ENCODE measurements at regions not wholly inside any gene's neighbourhood (a gene's known extent, or its start where the extent isn't known, plus 50 kb on each side); places are given as distances from the start of the nearest gene placed in this dataset.
"Not testable (repeated sequence)": the region's sequence is repeated elsewhere in the genome, so short reads cannot be mapped to it uniquely, and the experiment has no call there.

DNA sequence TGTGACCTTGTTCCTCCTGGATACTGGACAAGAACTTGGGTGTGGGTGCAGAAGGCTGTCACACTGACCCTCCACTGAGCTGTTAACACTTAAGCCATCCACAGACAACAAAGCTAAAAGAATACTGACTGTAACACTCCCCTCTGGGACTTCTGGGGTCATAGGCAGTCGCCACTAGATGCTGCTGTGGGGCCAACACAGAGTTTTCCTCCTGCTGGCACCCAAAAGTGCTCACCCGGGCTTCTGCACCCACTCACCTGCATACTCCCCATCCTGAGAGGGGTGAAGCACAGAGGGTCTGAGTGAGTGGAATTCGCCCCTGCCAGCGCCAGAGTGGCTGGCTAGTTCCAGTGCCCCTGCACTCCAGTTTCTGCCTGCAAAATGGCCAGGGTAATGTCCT is 422.4 kb upstream of the LMO3 start:
- Histone ChIP-seq H3K4me1 (ENCODE audit: control insufficient read depth in 2 of 2, insufficient read depth in 2 of 2, low read length in 2 of 2) (no peaks in the 10 kb centered on the region), H3K4me2 (replicated peaks; ENCODE audit: low read depth, low read length, poor library complexity, severe bottlenecking) (no peak overlapping the region), H3K27me3 (replicated peaks in 1 of 4; ENCODE audit: control extremely low read depth in 1 of 4, control insufficient read depth in 3 of 4, insufficient read depth in 4 of 4, low read length in 3 of 4) (no peaks in the 10 kb centered on the region), H3K4me3 (ENCODE audit: control extremely low read depth in 1 of 5, extremely low read depth in 1 of 5, insufficient read depth in 1 of 5, low read depth in 2 of 5, low read length in 4 of 5) (no peak overlapping the region), H3K9ac (ENCODE audit: low read length) (no peak overlapping the region), H3K79me2 (ENCODE audit: control insufficient read depth, insufficient read depth, low read length) (no peaks in the 10 kb centered on the region), H3K27ac (ENCODE audit: low read length in 2 of 2) (no peak overlapping the region), H2AFZ (ENCODE audit: insufficient read depth, low read depth, low read length, poor library complexity, severe bottlenecking) (no peak overlapping the region), H3K36me3 (replicated peaks in 1 of 2; ENCODE audit: control extremely low read depth in 1 of 2, control insufficient read depth in 1 of 2, extremely low read depth in 1 of 2, insufficient read depth in 2 of 2, low read length in 1 of 2) (no peaks in the 10 kb centered on the region), H3K9me3 (ENCODE audit: control extremely low read depth in 1 of 3, control insufficient read depth in 2 of 3, insufficient read depth in 1 of 3, low read length in 2 of 3) (peaks cover 0 to 2% (median 0%) of the 10 kb centered on the region in 3 donors), H4K20me1 (ENCODE audit: control insufficient read depth, insufficient read depth, low read length, poor library complexity, severe bottlenecking) (no peaks in the 10 kb centered on the region)
- 100% methylated on average over 2 of the region's 4 CpGs for WGBS (ENCODE audit: insufficient coverage)
- Mint-ChIP-seq H3K4me3 (no peak overlapping the region), H3K4me1 (no peaks in the 10 kb centered on the region), H3K27ac (no peak overlapping the region), H3K9me3 (ENCODE audit: insufficient read depth) (peaks cover 2% of the 10 kb centered on the region), H3K27me3 (no peaks in the 10 kb centered on the region)
- DNase-seq: no peak
- no peak for TF ChIP-seq EZH2 (IDR thresholded peaks at IDR 0.05; ENCODE audit: borderline replicate concordance, insufficient read depth, low read depth, low read length, poor library complexity, severe bottlenecking)
- TF ChIP-seq, protein P1, sequence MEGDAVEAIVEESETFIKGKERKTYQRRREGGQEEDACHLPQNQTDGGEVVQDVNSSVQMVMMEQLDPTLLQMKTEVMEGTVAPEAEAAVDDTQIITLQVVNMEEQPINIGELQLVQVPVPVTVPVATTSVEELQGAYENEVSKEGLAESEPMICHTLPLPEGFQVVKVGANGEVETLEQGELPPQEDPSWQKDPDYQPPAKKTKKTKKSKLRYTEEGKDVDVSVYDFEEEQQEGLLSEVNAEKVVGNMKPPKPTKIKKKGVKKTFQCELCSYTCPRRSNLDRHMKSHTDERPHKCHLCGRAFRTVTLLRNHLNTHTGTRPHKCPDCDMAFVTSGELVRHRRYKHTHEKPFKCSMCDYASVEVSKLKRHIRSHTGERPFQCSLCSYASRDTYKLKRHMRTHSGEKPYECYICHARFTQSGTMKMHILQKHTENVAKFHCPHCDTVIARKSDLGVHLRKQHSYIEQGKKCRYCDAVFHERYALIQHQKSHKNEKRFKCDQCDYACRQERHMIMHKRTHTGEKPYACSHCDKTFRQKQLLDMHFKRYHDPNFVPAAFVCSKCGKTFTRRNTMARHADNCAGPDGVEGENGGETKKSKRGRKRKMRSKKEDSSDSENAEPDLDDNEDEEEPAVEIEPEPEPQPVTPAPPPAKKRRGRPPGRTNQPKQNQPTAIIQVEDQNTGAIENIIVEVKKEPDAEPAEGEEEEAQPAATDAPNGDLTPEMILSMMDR (IDR thresholded peaks at IDR 0.05): no peak
- CTCF ChIA-PET: no interaction called here
- no peak for ATAC-seq (ENCODE audit: low read depth)
- intact Hi-C loops (cut with micrococcal nuclease): no loop called here
- POLR2A ChIA-PET: no interaction called here

DNA sequence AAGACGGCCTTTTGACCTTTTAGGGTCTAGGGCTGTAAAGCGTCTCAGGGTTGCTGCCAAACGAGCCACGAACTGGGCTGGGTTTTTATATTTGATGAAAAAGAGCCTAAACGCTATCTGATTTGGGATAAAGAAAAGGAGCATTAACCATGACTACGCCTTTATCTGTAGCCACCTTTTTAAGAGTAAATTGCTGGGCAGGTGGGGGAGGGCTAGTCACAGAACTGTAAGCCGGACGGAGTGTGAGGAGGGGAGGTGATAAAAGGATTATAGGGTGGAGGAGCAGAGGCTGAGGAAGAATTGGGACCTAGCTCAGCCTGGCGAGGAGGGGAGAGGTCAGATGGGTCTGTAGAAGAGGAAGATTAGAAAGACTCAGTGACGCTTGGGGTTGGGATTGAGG is 419.5 kb upstream of the LMO3 start:
- H3K4me3 ChIP-seq (ENCODE audit: control extremely low read depth in 1 of 5, extremely low read depth in 1 of 5, insufficient read depth in 1 of 5, low read depth in 2 of 5, low read length in 4 of 5); ATAC-seq (ENCODE audit: low read depth); H3K27ac Mint-ChIP-seq; H3K36me3 ChIP-seq (replicated peaks in 1 of 2; ENCODE audit: control extremely low read depth in 1 of 2, control insufficient read depth in 1 of 2, extremely low read depth in 1 of 2, insufficient read depth in 2 of 2, low read length in 1 of 2); intact Hi-C loops (cut with micrococcal nuclease); H3K27ac ChIP-seq (ENCODE audit: low read length in 2 of 2); H3K79me2 ChIP-seq (ENCODE audit: control insufficient read depth, insufficient read depth, low read length); H3K4me1 ChIP-seq (ENCODE audit: control insufficient read depth in 2 of 2, insufficient read depth in 2 of 2, low read length in 2 of 2); H2AFZ ChIP-seq (ENCODE audit: insufficient read depth, low read depth, low read length, poor library complexity, severe bottlenecking); H3K9me3 ChIP-seq (ENCODE audit: control extremely low read depth in 1 of 3, control insufficient read depth in 2 of 3, insufficient read depth in 1 of 3, low read length in 2 of 3); CTCF ChIA-PET; H3K4me3 Mint-ChIP-seq; H4K20me1 ChIP-seq (ENCODE audit: control insufficient read depth, insufficient read depth, low read length, poor library complexity, severe bottlenecking); H3K27me3 Mint-ChIP-seq; H3K27me3 ChIP-seq (replicated peaks in 1 of 4; ENCODE audit: control extremely low read depth in 1 of 4, control insufficient read depth in 3 of 4, insufficient read depth in 4 of 4, low read length in 3 of 4); H3K9ac ChIP-seq (ENCODE audit: low read length); DNase-seq; H3K4me1 Mint-ChIP-seq; POLR2A ChIA-PET; H3K4me2 ChIP-seq (replicated peaks; ENCODE audit: low read depth, low read length, poor library complexity, severe bottlenecking); H3K9me3 Mint-ChIP-seq (ENCODE audit: insufficient read depth): not testable (repeated sequence)
- 96% methylated on average over 5 of the region's 10 CpGs for WGBS (ENCODE audit: insufficient coverage)

Measured in B cell (primary cell).